ENCODE measurements at regions not wholly inside any gene's neighbourhood (a gene's known extent, or its start where the extent isn't known, plus 50 kb on each side); places are given as distances from the start of the nearest gene placed in this dataset.

DNA sequence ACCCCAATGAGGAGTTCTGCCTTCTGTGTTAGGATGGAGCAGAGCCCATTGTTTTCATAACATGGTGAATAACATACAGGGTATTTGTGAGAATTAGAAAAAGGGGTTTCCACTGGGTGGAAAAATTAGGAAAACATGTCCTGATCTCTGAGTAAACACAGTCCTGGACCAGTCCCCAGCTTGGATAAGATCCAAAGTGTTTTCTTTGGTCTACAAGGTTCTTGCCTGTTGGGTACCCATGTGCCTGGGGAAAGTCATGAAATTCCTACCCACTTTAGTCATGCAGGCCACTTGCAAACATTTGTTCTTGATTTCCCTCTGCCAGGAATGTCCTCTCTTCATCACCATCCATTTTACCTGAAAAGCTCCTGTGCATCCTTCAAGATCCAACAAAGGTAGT lies 164.8 kb upstream of the DYNLRB2 start:
- no peak overlapping the region for H3K27ac ChIP-seq
- intact Hi-C loops (cut with DNase I; ENCODE audit: low total_unique reads) = no loop called here
- TF ChIP-seq, protein P1, sequence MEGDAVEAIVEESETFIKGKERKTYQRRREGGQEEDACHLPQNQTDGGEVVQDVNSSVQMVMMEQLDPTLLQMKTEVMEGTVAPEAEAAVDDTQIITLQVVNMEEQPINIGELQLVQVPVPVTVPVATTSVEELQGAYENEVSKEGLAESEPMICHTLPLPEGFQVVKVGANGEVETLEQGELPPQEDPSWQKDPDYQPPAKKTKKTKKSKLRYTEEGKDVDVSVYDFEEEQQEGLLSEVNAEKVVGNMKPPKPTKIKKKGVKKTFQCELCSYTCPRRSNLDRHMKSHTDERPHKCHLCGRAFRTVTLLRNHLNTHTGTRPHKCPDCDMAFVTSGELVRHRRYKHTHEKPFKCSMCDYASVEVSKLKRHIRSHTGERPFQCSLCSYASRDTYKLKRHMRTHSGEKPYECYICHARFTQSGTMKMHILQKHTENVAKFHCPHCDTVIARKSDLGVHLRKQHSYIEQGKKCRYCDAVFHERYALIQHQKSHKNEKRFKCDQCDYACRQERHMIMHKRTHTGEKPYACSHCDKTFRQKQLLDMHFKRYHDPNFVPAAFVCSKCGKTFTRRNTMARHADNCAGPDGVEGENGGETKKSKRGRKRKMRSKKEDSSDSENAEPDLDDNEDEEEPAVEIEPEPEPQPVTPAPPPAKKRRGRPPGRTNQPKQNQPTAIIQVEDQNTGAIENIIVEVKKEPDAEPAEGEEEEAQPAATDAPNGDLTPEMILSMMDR (IDR thresholded peaks at IDR 0.05) = no peak
- no peaks in the 10 kb centered on the region for H3K27me3 ChIP-seq
- H3K36me3 ChIP-seq = no peaks in the 10 kb centered on the region
- no peak for DNase-seq
- H3K9me3 ChIP-seq = no peaks in the 10 kb centered on the region
- H3K4me1 ChIP-seq = no peaks in the 10 kb centered on the region
- no peak overlapping the region for H3K4me3 ChIP-seq

DNA sequence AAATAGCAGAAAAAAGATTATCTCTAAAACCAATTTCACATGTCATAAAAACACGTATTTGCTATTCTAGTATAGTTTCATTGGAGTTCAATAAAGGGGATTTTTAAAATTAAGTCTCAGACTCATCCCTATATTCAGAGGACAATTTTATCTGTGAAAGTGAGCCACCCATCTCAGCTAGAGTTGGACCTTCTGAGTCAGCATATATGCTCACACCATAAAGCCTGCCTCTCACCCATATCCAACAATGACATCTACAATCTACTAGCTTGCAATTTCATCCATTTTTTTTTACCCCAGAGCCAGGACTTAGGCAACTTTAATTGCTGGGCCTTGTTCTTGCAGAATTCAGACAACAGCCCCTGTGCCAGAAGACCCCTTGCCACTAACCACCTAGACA lies 165.3 kb upstream of the DYNLRB2 start:
- H3K36me3 ChIP-seq = no peaks in the 10 kb centered on the region
- H3K4me1 ChIP-seq = no peaks in the 10 kb centered on the region
- TF ChIP-seq, protein P1 (IDR thresholded peaks at IDR 0.05) = no peak
- no peaks in the 10 kb centered on the region for H3K27me3 ChIP-seq
- H3K9me3 ChIP-seq = no peaks in the 10 kb centered on the region
- no peak for DNase-seq
- intact Hi-C loops (cut with DNase I; ENCODE audit: low total_unique reads) = no loop called here
- no peak overlapping the region for H3K27ac ChIP-seq
- no peak overlapping the region for H3K4me3 ChIP-seq

DNA sequence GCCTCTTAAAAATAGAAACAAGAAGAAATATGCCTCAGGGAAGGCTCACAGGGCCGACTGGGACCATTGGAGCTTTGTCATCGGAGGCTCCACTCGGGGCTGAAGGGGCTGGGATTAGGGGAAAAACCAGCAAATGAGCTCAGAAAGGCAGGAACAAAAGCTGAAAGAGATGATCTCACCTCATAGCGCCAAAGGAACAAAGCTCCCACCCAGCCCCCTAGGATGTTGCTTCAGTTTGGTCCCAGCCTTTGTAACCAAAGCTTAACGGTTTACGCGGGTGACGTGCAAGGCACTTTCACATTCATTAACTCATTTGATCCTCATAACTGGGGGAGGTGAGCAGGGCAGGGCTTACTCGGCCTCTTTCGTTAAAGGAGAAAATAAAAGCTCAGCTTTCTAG lies 168.5 kb upstream of the DYNLRB2 start:
- Histone ChIP-seq H3K9me3 (no peaks in the 10 kb centered on the region), H3K4me1 (no peaks in the 10 kb centered on the region), H3K27me3 (no peaks in the 10 kb centered on the region), H3K4me3 (no peak overlapping the region), H3K36me3 (no peaks in the 10 kb centered on the region), H3K27ac (no peak overlapping the region)
- no peak for DNase-seq
- TF ChIP-seq, protein P1 (IDR thresholded peaks at IDR 0.05) = no peak
- intact Hi-C loops (cut with DNase I; ENCODE audit: low total_unique reads) = no loop called here

GRCh38 chr16:80369138-80369958 lies 171.4 kb upstream of the DYNLRB2 start:
- intact Hi-C loops (cut with DNase I; ENCODE audit: low total_unique reads) = no loop called here
- TF ChIP-seq, protein P1 (IDR thresholded peaks at IDR 0.05) = peak; percentile 61
- no peaks in the 10 kb centered on the region for H3K36me3 ChIP-seq
- H3K4me1 ChIP-seq = no peaks in the 10 kb centered on the region
- no peaks in the 10 kb centered on the region for H3K9me3 ChIP-seq
- H3K27me3 ChIP-seq = no peaks in the 10 kb centered on the region
- H3K27ac ChIP-seq = no peak overlapping the region
- peak in 1 of 2 donors; percentile 31 for DNase-seq
- H3K4me3 ChIP-seq = no peak overlapping the region

DNA sequence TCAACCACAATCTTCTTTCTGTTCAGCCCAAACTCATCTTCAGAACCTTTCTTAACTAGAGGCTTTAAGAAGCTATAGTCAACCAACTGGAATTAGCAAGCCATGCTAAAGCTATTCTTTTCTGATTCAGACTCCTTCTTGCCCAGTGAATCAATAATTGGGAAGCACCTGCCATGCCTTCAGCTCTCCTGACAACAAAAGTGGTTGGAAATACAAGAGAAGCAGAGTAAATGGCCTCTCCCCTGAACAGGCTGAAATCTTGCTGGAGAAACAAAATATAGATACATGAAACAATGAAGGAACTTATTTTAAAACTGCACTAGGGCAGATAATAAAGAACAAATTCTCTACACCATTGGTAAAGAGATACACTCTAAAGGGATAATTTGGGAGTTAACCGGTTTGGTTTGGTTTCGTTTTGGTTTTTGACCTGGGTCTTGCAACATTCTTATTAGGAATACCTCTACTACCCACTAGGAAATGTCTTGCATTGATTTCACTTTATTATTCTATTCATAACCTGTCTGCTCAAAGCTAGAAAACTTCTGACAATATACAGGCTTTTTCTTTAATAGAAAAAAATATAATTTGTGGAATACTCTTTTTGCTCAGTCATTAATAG lies 173.6 kb upstream of the DYNLRB2 start:
- Histone ChIP-seq H3K9me3 (no peaks in the 10 kb centered on the region), H3K36me3 (no peaks in the 10 kb centered on the region), H3K4me3 (no peak overlapping the region), H3K27ac (no peak overlapping the region), H3K4me1 (no peaks in the 10 kb centered on the region), H3K27me3 (no peaks in the 10 kb centered on the region)
- intact Hi-C loops (cut with DNase I; ENCODE audit: low total_unique reads) = no loop called here
- DNase-seq = no peak
- TF ChIP-seq, protein P1 (IDR thresholded peaks at IDR 0.05) = no peak
